Left lobe of liver (tissue), 2 donors: ENCODE measurements at regions not wholly inside any gene's neighbourhood (a gene's known extent, or its start where the extent isn't known, plus 50 kb on each side); places are given as distances from the start of the nearest gene placed in this dataset.
A peak's percentile ranks its signal among the peaks of the same experiment; 100 is the strongest.
"Not testable (repeated sequence)": the region's sequence is repeated elsewhere in the genome, so short reads cannot be mapped to it uniquely, and the experiment has no call there.

Experiments used
- ATAC-seq: fragments of 200-7000 bp; cut with Tn5 transposase; one replicate; pipeline ENCODE4 v1.9.1; 2020; ENCODE audit warnings: mild to moderate bottlenecking, moderate library complexity
- DNase-seq: peaks from one replicate; pipeline ENCODE4 v3.0.0-alpha.2; 2020; ENCODE audit warnings: low spot score
- donor health status: DM: no; HTN: no; CAD: no; lungs with moderate emphysema.
- donor health status: DM: no; HTN: yes; CAD: no.

DNA sequence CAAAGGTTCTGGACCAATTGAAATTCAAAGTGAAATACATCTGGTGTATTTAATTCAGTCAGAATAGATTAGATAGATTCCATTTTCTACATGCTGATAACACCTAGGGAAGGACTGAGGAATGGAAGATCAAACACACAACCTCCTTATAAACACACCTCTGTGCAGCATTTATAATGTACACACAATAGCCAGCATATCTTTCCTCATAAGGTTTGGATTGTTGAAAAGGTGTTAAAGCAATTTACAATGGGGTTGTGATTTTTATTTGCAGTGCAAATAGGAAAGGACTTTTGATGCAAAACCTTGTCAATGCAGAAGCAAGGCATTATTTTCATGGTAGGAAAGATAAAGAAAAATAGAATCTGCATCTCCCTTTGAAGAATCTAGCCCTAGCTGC lies 448.9 kb upstream of the KCNMB2 start:
- ATAC-seq = no peak

DNA sequence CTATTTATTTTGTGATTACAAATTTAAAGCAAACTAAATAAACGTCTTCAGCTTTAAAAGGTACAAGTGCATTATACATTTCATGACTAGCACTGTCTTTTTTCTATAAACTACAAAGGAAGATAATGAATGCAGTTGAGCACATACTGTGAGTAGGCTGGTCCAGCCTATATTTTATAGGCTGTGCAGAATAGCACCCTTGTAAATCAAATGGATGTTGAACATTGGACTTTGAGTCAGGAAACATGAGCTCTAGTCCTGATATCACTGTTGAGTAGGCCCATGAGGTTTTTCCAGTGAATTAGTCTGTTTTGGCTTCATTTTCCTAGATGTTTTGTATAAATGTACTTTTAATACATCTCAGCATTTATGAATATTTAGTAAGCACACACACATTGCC lies 447.3 kb upstream of the KCNMB2 start:
- ATAC-seq (peak; percentile 65), DNase-seq (no peak)

More for the DNA sequence above, 448.9 kb upstream of the KCNMB2 start:
- DNase-seq = no peak

GRCh38 chr3:178090899-178091298 lies 445.3 kb upstream of the KCNMB2 start:
- no peak for DNase-seq
- no peak for ATAC-seq

GRCh38 chr3:178095522-178095921 lies 440.7 kb upstream of the KCNMB2 start:
- ATAC-seq (no peak), DNase-seq (no peak)

- no peak for ATAC-seq
Observed at GRCh38 chr3:178096955-178097354, 439.3 kb upstream of the KCNMB2 start.

GRCh38 chr3:178097576-178097975 lies 438.7 kb upstream of the KCNMB2 start:
- no peak for ATAC-seq
- no peak for DNase-seq

More at GRCh38 chr3:178096955-178097354, 439.3 kb upstream of the KCNMB2 start:
- no peak for DNase-seq

DNA sequence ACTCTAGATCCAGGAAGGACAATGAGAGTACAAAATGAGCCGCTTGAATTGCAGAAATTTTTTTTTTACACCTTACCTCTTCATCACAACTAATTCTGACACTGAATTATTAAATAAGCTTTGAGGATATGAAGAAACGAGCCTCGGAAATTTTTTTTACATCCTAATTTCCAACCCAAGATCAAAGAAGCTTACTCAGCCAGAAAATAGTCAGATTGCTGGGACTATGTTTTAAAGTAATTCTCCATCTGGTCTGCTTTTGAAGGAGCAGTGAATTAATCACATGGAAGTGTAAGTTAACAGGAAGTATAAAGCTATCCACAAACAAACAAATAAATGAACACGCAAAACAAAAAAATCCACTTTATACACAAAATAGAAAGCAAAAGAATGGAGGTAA lies 437.0 kb upstream of the KCNMB2 start:
- no peak for DNase-seq
- ATAC-seq = no peak

GRCh38 chr3:178099862-178100261 lies 436.4 kb upstream of the KCNMB2 start:
- no peak for ATAC-seq
- DNase-seq = no peak

DNA sequence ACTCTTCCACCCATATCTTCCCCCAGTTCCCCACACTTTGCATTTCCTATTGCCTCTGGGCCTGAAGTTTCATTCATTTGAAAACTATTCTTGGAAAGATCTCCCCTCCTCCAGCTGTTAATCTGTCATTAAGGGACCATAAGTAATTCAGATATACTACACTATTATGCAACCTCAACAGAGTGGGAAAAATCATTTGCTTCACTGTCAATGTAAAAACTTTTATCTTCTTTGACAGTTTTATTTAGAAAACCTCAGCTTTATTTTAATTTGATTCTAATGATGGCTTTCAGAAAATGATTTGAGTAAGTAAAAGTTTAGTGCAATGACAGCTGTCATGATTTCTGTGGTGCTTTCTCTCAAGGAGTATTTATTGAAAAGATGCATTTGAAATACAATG lies 435.3 kb upstream of the KCNMB2 start:
- no peak for ATAC-seq

DNA sequence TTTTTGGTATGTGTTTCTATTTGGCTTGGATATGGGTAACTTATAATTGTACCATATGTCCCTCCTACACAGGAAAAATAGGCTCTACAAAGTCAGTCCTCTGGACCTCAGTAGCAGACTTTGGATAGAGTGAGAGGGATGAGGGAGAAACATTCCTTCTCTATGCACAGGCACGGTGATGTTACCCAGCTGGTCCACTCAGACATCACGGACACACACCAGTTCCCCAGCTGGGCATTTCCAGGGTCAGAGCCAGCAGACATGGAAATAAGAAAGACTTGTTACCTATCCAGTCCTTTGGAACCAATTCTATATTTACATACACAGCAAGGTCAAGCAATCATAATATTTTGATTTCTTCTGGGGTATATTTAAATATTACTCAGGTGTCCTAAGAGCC lies 433.1 kb upstream of the KCNMB2 start:
- ATAC-seq = no peak
- DNase-seq = no peak

More for the DNA sequence above, 435.3 kb upstream of the KCNMB2 start:
- no peak for DNase-seq

DNA sequence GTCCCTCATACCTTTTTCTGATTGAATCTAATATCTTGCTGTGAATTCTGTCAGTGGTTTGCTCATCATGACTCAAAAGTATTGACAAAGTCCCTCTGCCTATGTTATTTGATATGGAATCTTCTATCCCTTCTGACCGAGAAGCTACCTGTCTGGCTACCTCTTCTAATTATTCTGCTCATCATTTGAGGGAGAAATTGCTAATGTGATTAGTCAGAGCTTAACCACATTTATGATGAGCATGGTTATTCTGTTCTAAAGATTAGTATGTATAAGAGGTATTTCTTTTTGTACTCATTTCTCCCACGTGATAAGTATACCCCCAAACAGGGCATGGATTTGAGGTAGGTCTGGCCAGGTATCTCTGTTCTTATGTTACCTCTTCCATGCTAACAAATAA lies 428.4 kb upstream of the KCNMB2 start:
- ATAC-seq (no peak), DNase-seq (no peak)

GRCh38 chr3:178109691-178110090 lies 426.5 kb upstream of the KCNMB2 start:
- DNase-seq (no peak), ATAC-seq (no peak)

- DNase-seq (no peak), ATAC-seq (no peak)
Observed at GRCh38 chr3:178112134-178112533, 424.1 kb upstream of the KCNMB2 start.

GRCh38 chr3:178112552-178112951 lies 423.7 kb upstream of the KCNMB2 start:
- ATAC-seq = not testable (repeated sequence)

GRCh38 chr3:178117641-178118040 lies 418.6 kb upstream of the KCNMB2 start:
- ATAC-seq (no peak), DNase-seq (no peak)

More at GRCh38 chr3:178112552-178112951, 423.7 kb upstream of the KCNMB2 start:
- DNase-seq = not testable (repeated sequence)

- DNase-seq, ATAC-seq: not testable (repeated sequence)
Observed at GRCh38 chr3:178119608-178120295, 416.5 kb upstream of the KCNMB2 start.

GRCh38 chr3:178120367-178120766 lies 415.9 kb upstream of the KCNMB2 start:
- ATAC-seq = no peak

DNA sequence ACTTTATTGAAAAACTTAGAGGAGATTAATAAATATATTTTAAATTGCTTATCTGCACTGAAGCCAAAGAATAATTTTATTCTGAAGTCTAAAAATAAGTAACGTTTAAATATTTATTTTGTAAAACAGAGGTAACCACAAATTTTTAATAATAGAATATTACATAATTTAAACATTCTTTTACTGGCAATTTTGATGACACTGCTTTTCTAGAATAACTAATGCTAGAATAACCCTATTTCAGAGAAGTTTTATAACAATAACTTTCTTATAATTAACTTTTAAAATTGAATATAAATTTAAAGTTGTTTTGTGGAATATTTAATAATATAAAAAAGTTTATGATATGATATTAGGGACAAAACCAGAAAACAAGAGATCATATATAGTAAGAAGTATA lies 409.6 kb upstream of the KCNMB2 start:
- DNase-seq (no peak), ATAC-seq (no peak)

More at GRCh38 chr3:178120367-178120766, 415.9 kb upstream of the KCNMB2 start:
- DNase-seq = no peak

DNA sequence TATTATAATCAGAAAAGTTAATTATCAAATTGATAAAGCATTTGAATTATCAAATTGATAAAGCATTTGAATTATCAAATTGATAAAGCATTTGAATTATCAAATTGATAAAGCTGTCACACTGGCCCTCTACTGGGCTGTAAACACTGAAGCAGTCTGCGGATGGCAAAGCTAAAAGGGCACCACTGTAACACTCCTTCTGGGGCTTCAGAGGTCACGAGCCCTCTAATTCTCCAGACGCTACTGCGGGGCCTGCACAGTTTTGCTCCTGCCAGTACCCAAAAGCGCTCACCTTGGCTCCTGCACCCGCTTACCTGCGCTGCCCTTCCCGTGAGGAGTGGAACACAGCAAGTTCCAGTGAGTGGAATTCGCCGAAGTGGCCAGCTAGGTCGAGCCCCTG lies 409.0 kb upstream of the KCNMB2 start:
- ATAC-seq = no peak
- no peak for DNase-seq

GRCh38 chr3:178129109-178129508 lies 407.1 kb upstream of the KCNMB2 start:
- DNase-seq (no peak), ATAC-seq (no peak)

GRCh38 chr3:178131801-178132200 lies 404.4 kb upstream of the KCNMB2 start:
- no peak for DNase-seq
- ATAC-seq = no peak

- ATAC-seq (no peak), DNase-seq (no peak)
Observed at GRCh38 chr3:178137206-178137605, 399.0 kb upstream of the KCNMB2 start.

- DNase-seq (no peak), ATAC-seq (no peak)
Observed at GRCh38 chr3:178137831-178138230, 398.4 kb upstream of the KCNMB2 start.
